Keratinocyte (primary cell): ENCODE measurements at regions not wholly inside any gene's neighbourhood (a gene's known extent, or its start where the extent isn't known, plus 50 kb on each side); places are given as distances from the start of the nearest gene placed in this dataset.

Source experiments
- CTCF ChIP-seq, 3 experiments: IDR thresholded peaks in 1 of 3; conservative IDR thresholded peaks in 1 of 3; optimal IDR thresholded peaks in 1 of 3; 2 replicates in 2 of 3; 3 replicates in 1 of 3; pipeline versions ENCODE3 to v1.5.1; 2011; ENCODE audit warnings: low read length in 3 of 3, mild to moderate bottlenecking in 3 of 3, moderate library complexity in 2 of 3, control low read depth in 1 of 3, inconsistent platforms in 1 of 3; ENCODE audit not compliant: insufficient read depth in 2 of 3; ENCODE audit errors: extremely low read depth in 1 of 3
- EZH2 ChIP-seq: IDR thresholded peaks from one replicate; pipeline ENCODE4 v1.6.1; 2012; ENCODE audit warnings: inconsistent platforms, mild to moderate bottlenecking, low read length, moderate library complexity

DNA sequence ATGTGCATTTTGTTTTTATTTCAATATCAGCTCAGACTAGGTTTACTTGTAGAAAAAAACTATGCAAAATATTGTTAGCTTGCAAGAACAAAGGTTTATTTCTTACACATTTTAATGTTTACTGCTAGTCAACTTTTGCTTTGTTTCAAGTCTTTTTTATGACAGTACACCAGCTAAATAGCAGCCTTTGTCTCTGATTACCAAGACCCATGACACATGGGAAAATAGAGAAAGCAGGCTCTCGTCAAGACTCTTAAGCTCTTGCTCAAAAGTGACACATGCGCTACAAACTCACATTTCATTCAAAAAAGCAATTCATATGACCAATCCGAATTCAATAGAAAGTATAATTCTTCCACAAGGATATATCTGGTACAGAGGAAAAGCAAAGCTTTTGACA, 642.3 kb upstream of the SLITRK1 start:
- TF ChIP-seq CTCF (optimal IDR thresholded peaks at IDR 0.05 in 1 of 3, IDR thresholded peaks at IDR 0.05 in 1 of 3, conservative IDR thresholded peaks at IDR 0.05 in 1 of 3; ENCODE audit: extremely low read depth in 1 of 3, insufficient read depth in 2 of 3, low read length in 3 of 3) (no peak), EZH2 (no peak)
